HepG2 (cell line): ENCODE measurements at regions not wholly inside any gene's neighbourhood (a gene's known extent, or its start where the extent isn't known, plus 50 kb on each side); places are given as distances from the start of the nearest gene placed in this dataset.

Experiments
- ATAC-seq: fragments of 200-7000 bp; cut with Tn5 transposase; 3 replicates; pipeline ENCODE4 v1.9.1; 2020; ENCODE audit warnings: mild to moderate bottlenecking, moderate library complexity
- BruUV-seq: library from RNA; stranded (reverse); fragments of 400-500 nt; replicated peaks from 2 replicates; lab custom pipeline; 2021; lab: Mats Ljungman, UMichigan
- CTCF ChIA-PET: fragments of 300-600 bp; formaldehyde crosslinking; extraction: SDS; loops from one replicate; lab custom pipeline; 2021; ENCODE audit warnings: low total read pairs, inconsistent platforms, low intra/inter-chr PET ratio; lab: Yijun Ruan, JAX
- POLR2A ChIA-PET: fragments of 350-600 bp; sonication (Branson Sonifier 250); formaldehyde crosslinking; loops from one replicate; lab custom pipeline; 2020; ENCODE audit warnings: antibody characterized with exemption, inconsistent platforms; lab: Yijun Ruan, JAX
- DNase-seq: peaks from one replicate; pipeline ENCODE4 v3.0.0-alpha.2; 2015; ENCODE audit warnings: low spot score
- FAIRE-seq: peaks from 3 replicates; lab custom pipeline; 2011; peaks lifted over from hg19 to GRCh38; lab: Jason Lieb, UNC
- H2AFZ ChIP-seq: one replicate; pipeline ENCODE4 v1.6.1; 2011; ENCODE audit warnings: low read length, inconsistent platforms
- H3K27ac ChIP-seq: fragments of 300-600 bp; 3 replicates; pipeline ENCODE4 v1.8.0; 2011; ENCODE audit warnings: mixed run types, mild to moderate bottlenecking, mixed read lengths, low read length, inconsistent platforms; ENCODE audit not compliant: insufficient read depth; ENCODE audit errors: extremely low read length
- H3K27me3 ChIP-seq, 2 experiments: fragments of 200-600 bp in 1 of 2; 2 replicates in 1 of 2; 3 replicates in 1 of 2; pipeline versions ENCODE4 v1.6.0 to v1.8.0; 2011; ENCODE audit warnings: low read length in 2 of 2, mild to moderate bottlenecking in 2 of 2, moderate library complexity in 2 of 2, inconsistent platforms in 1 of 2; ENCODE audit not compliant: insufficient read depth in 2 of 2, control insufficient read depth in 1 of 2
- H3K36me3 ChIP-seq, 2 experiments: fragments of 200-600 bp in 1 of 2; replicated peaks in 1 of 2; 2 replicates in 1 of 2; 3 replicates in 1 of 2; pipeline versions ENCODE4 v1.5.1 to v1.8.0; 2011; ENCODE audit warnings: low read length in 2 of 2, inconsistent platforms in 1 of 2; ENCODE audit not compliant: insufficient read depth in 2 of 2, control insufficient read depth in 1 of 2
- H3K4me1 ChIP-seq: 2 replicates; pipeline ENCODE4 v1.5.1; 2012; ENCODE audit warnings: low read length, inconsistent platforms; ENCODE audit not compliant: insufficient read depth
- H3K4me2 ChIP-seq: 2 replicates; pipeline ENCODE4 v1.6.0; 2011; ENCODE audit warnings: low read depth, low read length, inconsistent platforms
- H3K4me3 ChIP-seq, 3 experiments: fragments of 200-600 bp in 1 of 3; sonication (generic), shearing (Covaris generic) in 1 of 3; replicated peaks in 1 of 3; 2 replicates each; pipeline ENCODE4 v1.5.1; 2011 to 2016; ENCODE audit warnings: low read length in 3 of 3, inconsistent platforms in 2 of 3, low read depth in 2 of 3, mild to moderate bottlenecking in 2 of 3, control low read depth in 1 of 3, mixed read lengths in 1 of 3; ENCODE audit not compliant: insufficient read depth in 1 of 3
- H3K79me2 ChIP-seq: one replicate; pipeline ENCODE4 v1.6.1; 2011; ENCODE audit warnings: low read length, inconsistent platforms; ENCODE audit not compliant: insufficient read depth
- H3K9ac ChIP-seq: 2 replicates; pipeline ENCODE4 v1.6.0; 2011; ENCODE audit warnings: mild to moderate bottlenecking, low read depth, low read length, inconsistent platforms; ENCODE audit not compliant: insufficient read depth
- H3K9me3 ChIP-seq: 2 replicates; pipeline ENCODE4 v1.5.1; 2012; ENCODE audit warnings: mild to moderate bottlenecking, low read length
- H4K20me1 ChIP-seq: 2 replicates; pipeline ENCODE4 v1.6.0; 2011; ENCODE audit warnings: inconsistent platforms, mild to moderate bottlenecking, low read length, moderate library complexity; ENCODE audit not compliant: insufficient read depth
- ETV6 ChIP-seq: sonication (generic); formaldehyde crosslinking; conservative IDR thresholded peaks from 2 replicates; pipeline ENCODE4 v1.4.0; 2020; ENCODE audit warnings: missing genetic modification reagents
- GZF1 ChIP-seq: sonication (generic); formaldehyde crosslinking; IDR thresholded peaks from 2 replicates; pipeline ENCODE4 v1.5.1; 2020; ENCODE audit warnings: mild to moderate bottlenecking, missing genetic modification reagents
- HDAC6 ChIP-seq: fragments of 200-600 bp; sonication (generic); IDR thresholded peaks from 2 replicates; pipeline ENCODE4 v1.7.0; 2017; ENCODE audit warnings: mild to moderate bottlenecking, antibody characterized with exemption, low read length, low read depth
- KAT2B ChIP-seq: fragments of 150-350 bp; IDR thresholded peaks from 2 replicates; pipeline ENCODE4 v1.6.1; 2014; ENCODE audit warnings: low read depth, low read length, borderline replicate concordance
- NFE2 ChIP-seq: sonication (generic); formaldehyde crosslinking; IDR thresholded peaks from 2 replicates; pipeline ENCODE4 v1.4.0; 2020; ENCODE audit warnings: missing genetic modification reagents
- SALL2 ChIP-seq: sonication (generic); formaldehyde crosslinking; IDR thresholded peaks from 2 replicates; pipeline ENCODE4 v1.8.1; 2023; ENCODE audit warnings: mild to moderate bottlenecking, missing genetic modification reagents, inconsistent platforms
- SRY ChIP-seq: sonication (generic); formaldehyde crosslinking; IDR thresholded peaks from 2 replicates; pipeline ENCODE4 v1.8.0; 2022; ENCODE audit warnings: mild to moderate bottlenecking, missing genetic modification reagents
- STAT5B ChIP-seq: sonication (generic); formaldehyde crosslinking; IDR thresholded peaks from 2 replicates; pipeline ENCODE4 v1.4.0; 2020; ENCODE audit warnings: missing genetic modification reagents
- ZNF234 ChIP-seq: sonication (generic); formaldehyde crosslinking; conservative IDR thresholded peaks from 2 replicates; pipeline ENCODE4 v1.5.1; 2020; ENCODE audit warnings: mild to moderate bottlenecking, missing genetic modification reagents
- ZNF530 ChIP-seq: sonication (generic); formaldehyde crosslinking; IDR thresholded peaks from 2 replicates; pipeline ENCODE4 v1.5.0; 2020; ENCODE audit warnings: low read depth, mild to moderate bottlenecking, missing genetic modification reagents
- ZSCAN30 ChIP-seq: sonication (generic); formaldehyde crosslinking; IDR thresholded peaks from 2 replicates; pipeline ENCODE4 v1.5.0; 2020; ENCODE audit warnings: mild to moderate bottlenecking, missing genetic modification reagents
- WGBS: methylation state at CpG from one replicate; pipeline ENCODE4 v1.1.6; 2017; ENCODE audit warnings: low lambda C conversion rate; 5-methylcytosine and 5-hydroxymethylcytosine counted together
- in situ Hi-C: cut with HindIII; loops from 2 replicates; pipeline ENCODE4 v1.10.0; 2017; ENCODE audit warnings: low pct_unique_long_range_greater_than_20kb; ENCODE audit not compliant: extremely low pct_ligation_motif_present
- intact Hi-C: fragments of 100-400 bp; cut with micrococcal nuclease; formaldehyde crosslinking; loops from one replicate; pipeline ENCODE4 v1.10.0; 2022; ENCODE audit not compliant: unreplicated experiment
- TF ChIP-seq, protein P1 (sequence below): sonication (generic); formaldehyde crosslinking; IDR thresholded peaks from 2 replicates; pipeline ENCODE4 v1.4.0; 2020; ENCODE audit warnings: missing genetic modification reagents
- TF ChIP-seq, protein P2 (sequence below): sonication (generic); formaldehyde crosslinking; IDR thresholded peaks from 2 replicates; pipeline ENCODE4 v1.5.0; 2020; ENCODE audit warnings: missing genetic modification reagents
- TF ChIP-seq, protein P3 (sequence below), 2 experiments: sonication (generic) in 1 of 2; formaldehyde crosslinking in 1 of 2; IDR thresholded peaks; 2 replicates each; pipeline versions ENCODE4 v1.6.1 to v1.9.0; 2014 to 2022; ENCODE audit warnings: antibody characterized with exemption in 1 of 2, borderline replicate concordance in 1 of 2, inconsistent platforms in 1 of 2, low read depth in 1 of 2, missing genetic modification reagents in 1 of 2
- TF ChIP-seq, protein P4 (sequence below): fragments of 450-650 bp; IDR thresholded peaks from 2 replicates; pipeline ENCODE4 v1.6.1; 2017

DNA sequence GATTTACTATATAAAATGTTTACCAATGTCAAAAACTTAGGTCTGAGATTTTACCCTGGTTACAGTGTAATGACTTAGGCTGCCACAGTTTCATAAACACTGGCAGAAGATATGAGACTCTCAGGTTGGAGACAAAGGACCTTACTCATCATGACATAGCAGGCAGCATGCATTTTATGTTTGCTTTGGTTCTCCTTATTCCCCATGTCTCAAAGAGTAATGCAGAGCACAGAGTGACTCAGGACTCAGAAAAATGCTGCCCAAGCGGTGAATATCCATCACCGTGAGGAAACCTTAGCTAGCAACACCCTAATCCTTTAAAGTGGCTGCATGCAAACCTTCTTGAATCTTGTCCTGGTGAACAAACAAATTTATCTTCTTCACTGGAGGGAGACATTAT lies 112.1 kb upstream of the EYS start:
- POLR2A ChIA-PET, result no interaction called here
- intact Hi-C loops, result no loop called here
- H3K36me3 ChIP-seq, result no peaks in the 10 kb centered on the region
- TF ChIP-seq, protein P1, sequence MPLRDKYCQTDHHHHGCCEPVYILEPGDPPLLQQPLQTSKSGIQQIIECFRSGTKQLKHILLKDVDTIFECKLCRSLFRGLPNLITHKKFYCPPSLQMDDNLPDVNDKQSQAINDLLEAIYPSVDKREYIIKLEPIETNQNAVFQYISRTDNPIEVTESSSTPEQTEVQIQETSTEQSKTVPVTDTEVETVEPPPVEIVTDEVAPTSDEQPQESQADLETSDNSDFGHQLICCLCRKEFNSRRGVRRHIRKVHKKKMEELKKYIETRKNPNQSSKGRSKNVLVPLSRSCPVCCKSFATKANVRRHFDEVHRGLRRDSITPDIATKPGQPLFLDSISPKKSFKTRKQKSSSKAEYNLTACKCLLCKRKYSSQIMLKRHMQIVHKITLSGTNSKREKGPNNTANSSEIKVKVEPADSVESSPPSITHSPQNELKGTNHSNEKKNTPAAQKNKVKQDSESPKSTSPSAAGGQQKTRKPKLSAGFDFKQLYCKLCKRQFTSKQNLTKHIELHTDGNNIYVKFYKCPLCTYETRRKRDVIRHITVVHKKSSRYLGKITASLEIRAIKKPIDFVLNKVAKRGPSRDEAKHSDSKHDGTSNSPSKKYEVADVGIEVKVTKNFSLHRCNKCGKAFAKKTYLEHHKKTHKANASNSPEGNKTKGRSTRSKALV (CRISPR knock-in tag), result no peak
- TF ChIP-seq STAT5B (CRISPR knock-in tag) (no peak), SRY (CRISPR knock-in tag) (no peak), HDAC6 (no peak), ETV6 (no peak), NFE2 (CRISPR knock-in tag) (no peak), ZNF530 (CRISPR knock-in tag) (no peak), ZSCAN30 (no peak), SALL2 (no peak), GZF1 (CRISPR knock-in tag) (no peak), KAT2B (no peak), ZNF234 (CRISPR knock-in tag) (no peak)
- TF ChIP-seq, protein P2, sequence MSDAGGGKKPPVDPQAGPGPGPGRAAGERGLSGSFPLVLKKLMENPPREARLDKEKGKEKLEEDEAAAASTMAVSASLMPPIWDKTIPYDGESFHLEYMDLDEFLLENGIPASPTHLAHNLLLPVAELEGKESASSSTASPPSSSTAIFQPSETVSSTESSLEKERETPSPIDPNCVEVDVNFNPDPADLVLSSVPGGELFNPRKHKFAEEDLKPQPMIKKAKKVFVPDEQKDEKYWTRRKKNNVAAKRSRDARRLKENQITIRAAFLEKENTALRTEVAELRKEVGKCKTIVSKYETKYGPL (CRISPR knock-in tag), result no peak
- TF ChIP-seq, protein P3, sequence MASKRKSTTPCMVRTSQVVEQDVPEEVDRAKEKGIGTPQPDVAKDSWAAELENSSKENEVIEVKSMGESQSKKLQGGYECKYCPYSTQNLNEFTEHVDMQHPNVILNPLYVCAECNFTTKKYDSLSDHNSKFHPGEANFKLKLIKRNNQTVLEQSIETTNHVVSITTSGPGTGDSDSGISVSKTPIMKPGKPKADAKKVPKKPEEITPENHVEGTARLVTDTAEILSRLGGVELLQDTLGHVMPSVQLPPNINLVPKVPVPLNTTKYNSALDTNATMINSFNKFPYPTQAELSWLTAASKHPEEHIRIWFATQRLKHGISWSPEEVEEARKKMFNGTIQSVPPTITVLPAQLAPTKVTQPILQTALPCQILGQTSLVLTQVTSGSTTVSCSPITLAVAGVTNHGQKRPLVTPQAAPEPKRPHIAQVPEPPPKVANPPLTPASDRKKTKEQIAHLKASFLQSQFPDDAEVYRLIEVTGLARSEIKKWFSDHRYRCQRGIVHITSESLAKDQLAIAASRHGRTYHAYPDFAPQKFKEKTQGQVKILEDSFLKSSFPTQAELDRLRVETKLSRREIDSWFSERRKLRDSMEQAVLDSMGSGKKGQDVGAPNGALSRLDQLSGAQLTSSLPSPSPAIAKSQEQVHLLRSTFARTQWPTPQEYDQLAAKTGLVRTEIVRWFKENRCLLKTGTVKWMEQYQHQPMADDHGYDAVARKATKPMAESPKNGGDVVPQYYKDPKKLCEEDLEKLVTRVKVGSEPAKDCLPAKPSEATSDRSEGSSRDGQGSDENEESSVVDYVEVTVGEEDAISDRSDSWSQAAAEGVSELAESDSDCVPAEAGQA (IDR thresholded peaks at IDR 0.05; ENCODE audit: low read depth), result no peak
- TF ChIP-seq, protein P3 (CRISPR knock-in tag; IDR thresholded peaks at IDR 0.05; ENCODE audit: borderline replicate concordance), result no peak
- TF ChIP-seq, protein P4, sequence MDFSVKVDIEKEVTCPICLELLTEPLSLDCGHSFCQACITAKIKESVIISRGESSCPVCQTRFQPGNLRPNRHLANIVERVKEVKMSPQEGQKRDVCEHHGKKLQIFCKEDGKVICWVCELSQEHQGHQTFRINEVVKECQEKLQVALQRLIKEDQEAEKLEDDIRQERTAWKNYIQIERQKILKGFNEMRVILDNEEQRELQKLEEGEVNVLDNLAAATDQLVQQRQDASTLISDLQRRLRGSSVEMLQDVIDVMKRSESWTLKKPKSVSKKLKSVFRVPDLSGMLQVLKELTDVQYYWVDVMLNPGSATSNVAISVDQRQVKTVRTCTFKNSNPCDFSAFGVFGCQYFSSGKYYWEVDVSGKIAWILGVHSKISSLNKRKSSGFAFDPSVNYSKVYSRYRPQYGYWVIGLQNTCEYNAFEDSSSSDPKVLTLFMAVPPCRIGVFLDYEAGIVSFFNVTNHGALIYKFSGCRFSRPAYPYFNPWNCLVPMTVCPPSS, result no peak

More for the DNA sequence above, 112.1 kb upstream of the EYS start:
- Histone ChIP-seq H2AFZ (no peak overlapping the region), H4K20me1 (no peaks in the 10 kb centered on the region), H3K9me3 (no peaks in the 10 kb centered on the region), H3K79me2 (no peaks in the 10 kb centered on the region), H3K9ac (no peak overlapping the region), H3K4me3 (no peak overlapping the region), H3K27me3 (no peaks in the 10 kb centered on the region), H3K4me1 (no peaks in the 10 kb centered on the region), H3K4me2 (no peak overlapping the region), H3K27ac (no peak overlapping the region)
- in situ Hi-C loops, result no loop called here
- WGBS, result 0% methylated on average over 2 of the region's 2 CpGs
- no peak for ATAC-seq
- DNase-seq, result no peak
- no TSS peak for BruUV-seq
- CTCF ChIA-PET, result no interaction called here
- FAIRE-seq, result no peak
